Esophagus muscularis mucosa (tissue), 4 donors: ENCODE measurements at regions not wholly inside any gene's neighbourhood (a gene's known extent, or its start where the extent isn't known, plus 50 kb on each side); places are given as distances from the start of the nearest gene placed in this dataset.

ENCODE experiments used
- DNase-seq: peaks from one replicate; pipeline ENCODE4 v3.0.0-alpha.2; 2017; ENCODE audit errors: extremely low spot score
- H3K27ac ChIP-seq, 4 donors: fragments of 200-600 bp; sonication (generic); replicated peaks in 1 of 4; 1 replicate in 3 of 4; 2 replicates in 1 of 4; pipeline ENCODE4 v1.5.1; 2016 to 2019; ENCODE audit warnings: mild to moderate bottlenecking in 1 of 4
- H3K27me3 ChIP-seq, 4 donors: fragments of 200-600 bp; sonication (generic); one replicate each; pipeline versions ENCODE4 v1.5.1 to v1.6.0; 2016 to 2019
- H3K36me3 ChIP-seq, 4 donors: fragments of 200-600 bp; sonication (generic); one replicate each; pipeline ENCODE4 v1.5.1; 2016 to 2019
- H3K4me1 ChIP-seq, 4 donors: fragments of 200-600 bp; sonication (generic); one replicate each; pipeline ENCODE4 v1.5.1; 2016 to 2019
- H3K4me3 ChIP-seq, 4 donors: fragments of 200-600 bp; sonication (generic); 1 replicate in 2 of 4; 2 replicates in 2 of 4; pipeline ENCODE4 v1.5.1; 2016 to 2019; ENCODE audit warnings: mild to moderate bottlenecking in 4 of 4, moderate library complexity in 1 of 4
- H3K9me3 ChIP-seq, 4 donors: fragments of 200-600 bp; sonication (generic); 1 replicate in 3 of 4; 2 replicates in 1 of 4; pipeline ENCODE4 v1.5.1; 2016 to 2019
- EP300 ChIP-seq: sonication (generic); formaldehyde crosslinking; IDR thresholded peaks from one replicate; pipeline ENCODE4 v1.6.1; 2017; ENCODE audit warnings: antibody characterized with exemption
- POLR2A ChIP-seq: fragments of 450-650 bp; IDR thresholded peaks from one replicate; pipeline ENCODE4 v1.6.1; 2017; ENCODE audit warnings: antibody characterized with exemption, moderate library complexity, mild to moderate bottlenecking, low read depth
- POLR2AphosphoS5 ChIP-seq, 2 donors: sonication (generic); formaldehyde crosslinking; IDR thresholded peaks; one replicate each; pipeline ENCODE4 v1.6.1; 2017; ENCODE audit warnings: antibody characterized with exemption in 2 of 2
- WGBS: methylation state at CpG from one replicate; pipeline ENCODE4 v1.1.5; 2018; 5-methylcytosine and 5-hydroxymethylcytosine counted together
- intact Hi-C: fragments of 100-400 bp; cut with DNase I; formaldehyde crosslinking; loops from one replicate; pipeline ENCODE4 v1.15.1; 2023
- TF ChIP-seq, protein P1 (sequence below), 3 experiments: fragments of 200-600 bp in 2 of 3; fragments of 450-650 bp in 1 of 3; sonication (generic) in 2 of 3; IDR thresholded peaks; one replicate each; pipeline ENCODE4 v1.5.1; 2017 to 2019; ENCODE audit warnings: antibody characterized with exemption in 3 of 3, mild to moderate bottlenecking in 2 of 3, moderate library complexity in 1 of 3

DNA sequence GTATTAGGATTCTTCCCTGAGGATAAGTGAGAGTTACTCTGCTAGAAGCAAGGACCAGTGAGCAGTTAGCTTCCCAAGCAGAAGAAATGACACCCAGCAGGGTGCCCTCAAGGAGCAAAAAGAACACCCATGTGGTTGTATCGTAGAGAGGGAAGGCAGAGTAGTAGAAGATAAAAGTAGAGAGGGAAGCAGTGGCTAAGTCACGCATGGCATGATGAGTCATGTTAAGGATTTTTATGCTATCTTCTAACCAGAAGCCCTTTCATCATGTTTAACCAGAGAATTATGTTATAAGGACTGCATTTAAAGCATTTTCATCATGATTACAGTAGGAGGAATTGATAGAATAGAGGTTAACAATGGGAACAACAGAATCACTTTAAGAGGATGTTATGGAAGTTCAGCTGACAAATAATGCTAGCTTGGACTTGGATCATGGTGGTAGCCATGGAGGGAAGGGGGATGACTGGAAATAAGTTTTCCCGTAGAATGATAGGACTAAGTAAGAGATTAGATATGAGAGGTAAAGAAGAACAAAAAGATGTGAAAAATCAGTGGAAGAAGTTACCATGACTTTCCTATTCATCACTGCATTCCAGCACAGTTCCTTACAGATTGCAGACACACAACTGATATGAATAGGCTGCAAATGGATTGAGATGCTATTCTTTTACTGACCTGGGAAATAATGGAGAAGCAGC, 383.5 kb upstream of the INTU start:
- no peaks in the 10 kb centered on the region for H3K36me3 ChIP-seq
- no peak for DNase-seq
- no peaks in the 10 kb centered on the region for H3K9me3 ChIP-seq
- no peak for TF ChIP-seq POLR2A
- TF ChIP-seq, protein P1, sequence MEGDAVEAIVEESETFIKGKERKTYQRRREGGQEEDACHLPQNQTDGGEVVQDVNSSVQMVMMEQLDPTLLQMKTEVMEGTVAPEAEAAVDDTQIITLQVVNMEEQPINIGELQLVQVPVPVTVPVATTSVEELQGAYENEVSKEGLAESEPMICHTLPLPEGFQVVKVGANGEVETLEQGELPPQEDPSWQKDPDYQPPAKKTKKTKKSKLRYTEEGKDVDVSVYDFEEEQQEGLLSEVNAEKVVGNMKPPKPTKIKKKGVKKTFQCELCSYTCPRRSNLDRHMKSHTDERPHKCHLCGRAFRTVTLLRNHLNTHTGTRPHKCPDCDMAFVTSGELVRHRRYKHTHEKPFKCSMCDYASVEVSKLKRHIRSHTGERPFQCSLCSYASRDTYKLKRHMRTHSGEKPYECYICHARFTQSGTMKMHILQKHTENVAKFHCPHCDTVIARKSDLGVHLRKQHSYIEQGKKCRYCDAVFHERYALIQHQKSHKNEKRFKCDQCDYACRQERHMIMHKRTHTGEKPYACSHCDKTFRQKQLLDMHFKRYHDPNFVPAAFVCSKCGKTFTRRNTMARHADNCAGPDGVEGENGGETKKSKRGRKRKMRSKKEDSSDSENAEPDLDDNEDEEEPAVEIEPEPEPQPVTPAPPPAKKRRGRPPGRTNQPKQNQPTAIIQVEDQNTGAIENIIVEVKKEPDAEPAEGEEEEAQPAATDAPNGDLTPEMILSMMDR (IDR thresholded peaks at IDR 0.05), result no peak
- no peak for TF ChIP-seq POLR2AphosphoS5 (IDR thresholded peaks at IDR 0.05)
- no peak for TF ChIP-seq EP300
- H3K4me1 ChIP-seq, result no peaks in the 10 kb centered on the region
- intact Hi-C loops, result no loop called here
- 34% methylated on average over 3 of the region's 3 CpGs for WGBS
- no peak overlapping the region for H3K27ac ChIP-seq
- H3K4me3 ChIP-seq, result no peak overlapping the region
- no peaks in the 10 kb centered on the region for H3K27me3 ChIP-seq

DNA sequence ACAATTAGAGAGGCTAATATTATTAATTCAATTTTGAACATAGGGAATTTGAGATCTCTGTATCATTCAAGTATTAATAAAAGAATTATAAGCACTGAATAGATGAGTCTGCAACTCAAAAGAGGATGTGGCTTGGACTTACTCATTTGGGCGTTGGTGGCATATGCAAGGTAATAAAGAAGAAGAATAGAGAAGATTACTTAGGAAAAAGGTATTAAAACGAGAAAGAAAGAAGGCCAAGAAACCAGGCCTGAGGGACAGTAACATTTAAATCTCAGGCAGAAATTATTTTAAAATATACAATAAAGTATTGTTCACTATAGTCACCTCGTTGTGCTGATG, 383.0 kb upstream of the INTU start:
- no peaks in the 10 kb centered on the region for H3K36me3 ChIP-seq
- 73% methylated on average over 3 of the region's 3 CpGs for WGBS
- no peaks in the 10 kb centered on the region for H3K9me3 ChIP-seq
- no peak overlapping the region for H3K27ac ChIP-seq
- TF ChIP-seq, protein P1 (IDR thresholded peaks at IDR 0.05), result no peak
- TF ChIP-seq EP300 (no peak), POLR2A (no peak), POLR2AphosphoS5 (IDR thresholded peaks at IDR 0.05) (no peak)
- intact Hi-C loops, result no loop called here
- no peaks in the 10 kb centered on the region for H3K27me3 ChIP-seq
- no peaks in the 10 kb centered on the region for H3K4me1 ChIP-seq
- DNase-seq, result no peak
- no peak overlapping the region for H3K4me3 ChIP-seq

DNA sequence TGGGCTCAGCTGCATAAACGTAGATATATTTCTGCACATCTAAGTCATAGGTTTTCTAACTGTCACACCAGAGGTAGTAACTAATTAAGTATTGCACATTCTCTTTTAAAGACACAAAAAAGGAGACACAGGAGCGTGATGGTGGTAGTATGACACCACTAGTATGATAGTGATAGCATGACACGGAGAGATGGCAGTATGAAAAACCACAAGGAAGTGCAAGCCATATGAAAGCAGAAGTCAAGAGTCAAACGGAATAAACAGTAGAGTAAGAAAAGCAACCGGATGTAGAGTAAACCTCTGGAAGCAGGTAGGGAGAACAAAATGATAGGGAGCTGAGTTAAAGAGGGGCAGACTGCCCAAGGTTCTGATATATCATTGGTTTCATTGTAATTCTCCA, 382.2 kb upstream of the INTU start:
- intact Hi-C loops, result no loop called here
- H3K4me1 ChIP-seq, result no peaks in the 10 kb centered on the region
- no peaks in the 10 kb centered on the region for H3K9me3 ChIP-seq
- no peak overlapping the region for H3K4me3 ChIP-seq
- 87% methylated on average over 5 of the region's 5 CpGs for WGBS
- H3K36me3 ChIP-seq, result no peaks in the 10 kb centered on the region
- no peak overlapping the region for H3K27ac ChIP-seq
- TF ChIP-seq, protein P1 (IDR thresholded peaks at IDR 0.05), result no peak
- no peak for TF ChIP-seq POLR2A
- TF ChIP-seq POLR2AphosphoS5 (IDR thresholded peaks at IDR 0.05), result no peak
- TF ChIP-seq EP300, result no peak
- no peaks in the 10 kb centered on the region for H3K27me3 ChIP-seq
- DNase-seq, result no peak

DNA sequence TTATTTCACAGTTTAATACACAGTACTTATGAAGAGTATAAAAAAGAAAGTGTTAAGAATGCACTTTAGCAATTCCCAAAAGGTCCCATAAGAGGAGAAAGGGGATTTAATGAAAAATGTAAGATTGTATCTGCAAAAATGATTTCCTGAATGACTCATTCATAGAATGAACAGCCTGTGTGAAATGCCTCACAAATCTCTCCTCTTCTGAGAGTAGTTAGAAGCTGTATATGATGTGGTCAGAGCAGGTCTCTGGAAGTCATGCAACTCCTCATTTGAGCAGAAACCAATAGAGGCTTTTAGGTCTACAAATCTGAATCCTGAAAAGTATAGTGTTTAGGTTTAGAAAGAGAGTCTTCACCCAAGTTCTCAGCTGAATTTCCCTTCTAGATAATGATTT, 381.3 kb upstream of the INTU start:
- no peak overlapping the region for H3K27ac ChIP-seq
- no peaks in the 10 kb centered on the region for H3K9me3 ChIP-seq
- H3K36me3 ChIP-seq, result no peaks in the 10 kb centered on the region
- no peak overlapping the region for H3K4me3 ChIP-seq
- no peaks in the 10 kb centered on the region for H3K27me3 ChIP-seq
- no peak for DNase-seq
- no peak for TF ChIP-seq EP300
- no peak for TF ChIP-seq POLR2AphosphoS5 (IDR thresholded peaks at IDR 0.05)
- TF ChIP-seq, protein P1 (IDR thresholded peaks at IDR 0.05), result no peak
- no peak for TF ChIP-seq POLR2A
- H3K4me1 ChIP-seq, result no peaks in the 10 kb centered on the region
- intact Hi-C loops, result no loop called here

DNA sequence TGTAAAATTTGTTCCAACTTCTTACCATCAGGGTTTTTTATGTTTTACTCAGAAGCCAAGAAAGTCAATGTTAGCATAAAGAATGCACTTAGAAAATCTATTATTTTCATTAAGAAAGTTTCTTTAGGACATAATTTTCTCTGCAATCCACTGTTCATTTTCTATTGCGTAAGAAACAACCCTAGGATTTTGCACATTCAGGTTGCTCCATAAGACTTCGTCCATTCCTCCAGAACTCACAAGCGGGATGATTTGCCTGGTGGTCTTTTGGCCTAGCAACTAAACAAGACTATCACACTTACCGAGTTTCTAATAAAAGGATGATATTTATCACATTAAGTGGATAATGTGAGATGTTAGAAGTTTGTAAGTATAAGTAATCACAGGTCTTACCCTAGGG, 376.3 kb upstream of the INTU start:
- no peak for DNase-seq
- 90% methylated on average over 4 of the region's 4 CpGs for WGBS
- Histone ChIP-seq H3K36me3 (no peaks in the 10 kb centered on the region), H3K4me1 (no peaks in the 10 kb centered on the region), H3K9me3 (no peaks in the 10 kb centered on the region), H3K27ac (no peak overlapping the region), H3K27me3 (no peaks in the 10 kb centered on the region), H3K4me3 (no peak overlapping the region)
- TF ChIP-seq EP300, result no peak
- no peak for TF ChIP-seq POLR2AphosphoS5 (IDR thresholded peaks at IDR 0.05)
- no peak for TF ChIP-seq POLR2A
- TF ChIP-seq, protein P1 (IDR thresholded peaks at IDR 0.05), result no peak
- intact Hi-C loops, result no loop called here
